Prostate gland (tissue), 2 donors: ENCODE measurements at regions not wholly inside any gene's neighbourhood (a gene's known extent, or its start where the extent isn't known, plus 50 kb on each side); places are given as distances from the start of the nearest gene placed in this dataset.

Experiments
- POLR2A ChIP-seq: fragments of 450-650 bp; IDR thresholded peaks from one replicate; pipeline ENCODE4 v1.6.1; 2016; ENCODE audit warnings: antibody characterized with exemption, mild to moderate bottlenecking
- POLR2AphosphoS5 ChIP-seq: sonication (generic); formaldehyde crosslinking; IDR thresholded peaks from one replicate; pipeline ENCODE4 v1.6.1; 2017; ENCODE audit warnings: antibody characterized with exemption
- TF ChIP-seq, protein P1 (sequence below), 4 experiments: fragments of 200-600 bp in 2 of 4; fragments of 450-650 bp in 2 of 4; sonication (generic) in 2 of 4; IDR thresholded peaks; 1 replicate in 3 of 4; 2 replicates in 1 of 4; pipeline ENCODE4 v1.5.1; 2016 to 2019; ENCODE audit warnings: antibody characterized with exemption in 4 of 4, mild to moderate bottlenecking in 2 of 4, moderate library complexity in 2 of 4

- TF ChIP-seq, protein P1, sequence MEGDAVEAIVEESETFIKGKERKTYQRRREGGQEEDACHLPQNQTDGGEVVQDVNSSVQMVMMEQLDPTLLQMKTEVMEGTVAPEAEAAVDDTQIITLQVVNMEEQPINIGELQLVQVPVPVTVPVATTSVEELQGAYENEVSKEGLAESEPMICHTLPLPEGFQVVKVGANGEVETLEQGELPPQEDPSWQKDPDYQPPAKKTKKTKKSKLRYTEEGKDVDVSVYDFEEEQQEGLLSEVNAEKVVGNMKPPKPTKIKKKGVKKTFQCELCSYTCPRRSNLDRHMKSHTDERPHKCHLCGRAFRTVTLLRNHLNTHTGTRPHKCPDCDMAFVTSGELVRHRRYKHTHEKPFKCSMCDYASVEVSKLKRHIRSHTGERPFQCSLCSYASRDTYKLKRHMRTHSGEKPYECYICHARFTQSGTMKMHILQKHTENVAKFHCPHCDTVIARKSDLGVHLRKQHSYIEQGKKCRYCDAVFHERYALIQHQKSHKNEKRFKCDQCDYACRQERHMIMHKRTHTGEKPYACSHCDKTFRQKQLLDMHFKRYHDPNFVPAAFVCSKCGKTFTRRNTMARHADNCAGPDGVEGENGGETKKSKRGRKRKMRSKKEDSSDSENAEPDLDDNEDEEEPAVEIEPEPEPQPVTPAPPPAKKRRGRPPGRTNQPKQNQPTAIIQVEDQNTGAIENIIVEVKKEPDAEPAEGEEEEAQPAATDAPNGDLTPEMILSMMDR (IDR thresholded peaks at IDR 0.05): no peak
- no peak for TF ChIP-seq POLR2AphosphoS5
- TF ChIP-seq POLR2A: no peak
These were observed 403.5 kb downstream of the ARL4A start for GRCh38 chr7:13090959-13091358.
